ENCODE measurements at regions not wholly inside any gene's neighbourhood (a gene's known extent, or its start where the extent isn't known, plus 50 kb on each side); places are given as distances from the start of the nearest gene placed in this dataset.
A peak's percentile ranks its signal among the peaks of the same experiment; 100 is the strongest.
"Not testable (repeated sequence)": the region's sequence is repeated elsewhere in the genome, so short reads cannot be mapped to it uniquely, and the experiment has no call there.

GRCh38 chr14:39505812-39506211, 73.6 kb upstream of the FBXO33 start:
- in situ Hi-C loops (cut with HindIII; ENCODE audit: low pct_ligation_motif_present, low pct_unique_long_range_greater_than_20kb, low sequenced_read_pairs): no loop called here
- DNase-seq: no peak

GRCh38 chr14:39500253-39500652, 68.0 kb upstream of the FBXO33 start:
- DNase-seq: no peak

GRCh38 chr14:39499514-39499913, 67.3 kb upstream of the FBXO33 start:
- in situ Hi-C loops (cut with HindIII; ENCODE audit: low pct_ligation_motif_present, low pct_unique_long_range_greater_than_20kb, low sequenced_read_pairs): no loop called here
- no peak for DNase-seq

More at GRCh38 chr14:39500253-39500652, 68.0 kb upstream of the FBXO33 start:
- in situ Hi-C loops (cut with HindIII; ENCODE audit: low pct_ligation_motif_present, low pct_unique_long_range_greater_than_20kb, low sequenced_read_pairs): no loop called here

GRCh38 chr14:39497677-39498076, 65.4 kb upstream of the FBXO33 start:
- in situ Hi-C loops (cut with HindIII; ENCODE audit: low pct_ligation_motif_present, low pct_unique_long_range_greater_than_20kb, low sequenced_read_pairs); DNase-seq: not testable (repeated sequence)

GRCh38 chr14:39492267-39492666, 60.0 kb upstream of the FBXO33 start:
- peak; percentile 60 for DNase-seq
- in situ Hi-C loops (cut with HindIII; ENCODE audit: low pct_ligation_motif_present, low pct_unique_long_range_greater_than_20kb, low sequenced_read_pairs): no loop called here

GRCh38 chr14:39491134-39491571, 58.9 kb upstream of the FBXO33 start:
- in situ Hi-C loops (cut with HindIII; ENCODE audit: low pct_ligation_motif_present, low pct_unique_long_range_greater_than_20kb, low sequenced_read_pairs): no loop called here
- DNase-seq: peak; percentile 39

- in situ Hi-C loops (cut with HindIII; ENCODE audit: low pct_ligation_motif_present, low pct_unique_long_range_greater_than_20kb, low sequenced_read_pairs): no loop called here
- no peak for DNase-seq
These were observed 56.4 kb upstream of the FBXO33 start for GRCh38 chr14:39488600-39488999.

GRCh38 chr14:39483682-39484081, 51.4 kb upstream of the FBXO33 start:
- no peak for DNase-seq

More at GRCh38 chr14:39483682-39484081, 51.4 kb upstream of the FBXO33 start:
- in situ Hi-C loops (cut with HindIII; ENCODE audit: low pct_ligation_motif_present, low pct_unique_long_range_greater_than_20kb, low sequenced_read_pairs): no loop called here

Measured in ACHN (cell line).